HCT116 (cell line): ENCODE measurements at regions not wholly inside any gene's neighbourhood (a gene's known extent, or its start where the extent isn't known, plus 50 kb on each side); places are given as distances from the start of the nearest gene placed in this dataset.

Experiments used
- ATAC-seq: fragments of 200-7000 bp; cut with Tn5 transposase; 2 replicates; pipeline ENCODE4 v1.9.1; 2020; ENCODE audit warnings: mild to moderate bottlenecking, moderate library complexity
- BruUV-seq: library from RNA; stranded (reverse); fragments of 400-500 nt; replicated peaks from 2 replicates; lab custom pipeline; 2021; lab: Mats Ljungman, UMichigan
- CTCF ChIA-PET: fragments of 300-600 bp; sonication (Branson Sonifier 250); formaldehyde crosslinking; loops from one replicate; lab custom pipeline; 2021; ENCODE audit warnings: antibody characterized with exemption; lab: Charles Lee
- POLR2A ChIA-PET: fragments of 300-600, 350-600 bp; sonication (Branson Sonifier 250); formaldehyde crosslinking; loops from one replicate; lab custom pipeline; 2021; ENCODE audit warnings: antibody characterized with exemption; lab: Charles Lee
- RAD21 ChIA-PET, 2 experiments: fragments of 300-600 bp; sonication (Branson Sonifier 250); formaldehyde crosslinking; loops; one replicate each; lab custom pipeline; 2023; ENCODE audit warnings: low total read pairs in 2 of 2; ENCODE audit not compliant: uncharacterized antibody in 2 of 2, unreplicated experiment in 2 of 2, low non-redundant PET in 1 of 2; lab: Charles Lee
- DNase-seq: peaks from one replicate; pipeline ENCODE4 v3.0.0-alpha.2; 2010; ENCODE audit warnings: low read depth, low spot score
- H2AFZ ChIP-seq: fragments of 200-600 bp; shearing (Covaris generic), sonication (generic); 2 replicates; pipeline ENCODE4 v1.6.1; 2017; ENCODE audit warnings: low read depth, mixed run types, mixed read lengths, antibody characterized with exemption, low read length; ENCODE audit not compliant: poor library complexity, severe bottlenecking
- H3K27ac ChIP-seq: 2 replicates; pipeline ENCODE4 v1.5.1; 2012; ENCODE audit warnings: low read depth, low read length
- H3K27me3 ChIP-seq: fragments of 200-600 bp; sonication (generic); 2 replicates; pipeline ENCODE4 v1.6.1; 2016; ENCODE audit warnings: mixed run types, low read length, mixed read lengths; ENCODE audit not compliant: insufficient read depth
- H3K36me3 ChIP-seq, 2 experiments: fragments of 200-500 bp in 1 of 2; fragments of 200-600 bp in 1 of 2; sonication (Bioruptor generic) in 1 of 2; sonication (generic) in 1 of 2; 2 replicates each; pipeline versions ENCODE4 v1.5.1 to v1.6.1; 2014 to 2016; ENCODE audit warnings: low read length in 2 of 2, inconsistent platforms in 1 of 2, mixed read lengths in 1 of 2, mixed run types in 1 of 2; ENCODE audit not compliant: insufficient read depth in 2 of 2, control insufficient read depth in 1 of 2
- H3K4me1 ChIP-seq, 2 experiments: fragments of 200-600 bp in 1 of 2; sonication (generic) in 1 of 2; 2 replicates each; pipeline versions ENCODE4 v1.5.1 to v1.6.1; 2012 to 2017; ENCODE audit warnings: low read length in 2 of 2, inconsistent platforms in 1 of 2, mild to moderate bottlenecking in 1 of 2, mixed read lengths in 1 of 2, mixed run types in 1 of 2, moderate library complexity in 1 of 2; ENCODE audit not compliant: insufficient read depth in 2 of 2, control insufficient read depth in 1 of 2
- H3K4me2 ChIP-seq: fragments of 200-600 bp; sonication (generic); 2 replicates; pipeline ENCODE4 v1.6.1; 2017; ENCODE audit warnings: mixed run types, low read length, mixed read lengths
- H3K4me3 ChIP-seq, 2 experiments: fragments of 200-600 bp in 1 of 2; sonication (generic) in 1 of 2; replicated peaks in 1 of 2; 2 replicates each; pipeline ENCODE4 v1.5.1; 2011 to 2016; ENCODE audit warnings: low read length in 2 of 2, control low read depth in 1 of 2, low read depth in 1 of 2, mild to moderate bottlenecking in 1 of 2, mixed read lengths in 1 of 2, mixed run types in 1 of 2
- H3K79me2 ChIP-seq: fragments of 200-600 bp; sonication (generic); 2 replicates; pipeline ENCODE4 v1.6.1; 2017; ENCODE audit warnings: mild to moderate bottlenecking, mixed run types, low read length, moderate library complexity, mixed read lengths; ENCODE audit not compliant: insufficient read depth
- H3K9ac ChIP-seq: fragments of 200-600 bp; sonication (generic); 2 replicates; pipeline ENCODE4 v1.6.1; 2016; ENCODE audit warnings: low read length, mixed read lengths
- H3K9me2 ChIP-seq: fragments of 200-600 bp; sonication (generic), shearing (Covaris generic); 2 replicates; pipeline ENCODE4 v1.6.1; 2017; ENCODE audit warnings: mixed run types, mild to moderate bottlenecking, moderate library complexity; ENCODE audit not compliant: insufficient read depth
- H3K9me3 ChIP-seq, 2 experiments: fragments of 200-500 bp in 1 of 2; fragments of 200-600 bp in 1 of 2; sonication (Bioruptor generic) in 1 of 2; sonication (generic) in 1 of 2; 2 replicates each; pipeline ENCODE4 v1.6.1; 2014 to 2017; ENCODE audit warnings: low read length in 2 of 2, mixed read lengths in 2 of 2, inconsistent platforms in 1 of 2, low read depth in 1 of 2, mild to moderate bottlenecking in 1 of 2, mixed run types in 1 of 2, moderate library complexity in 1 of 2; ENCODE audit not compliant: control insufficient read depth in 1 of 2, insufficient read depth in 1 of 2
- H4K20me1 ChIP-seq: fragments of 200-600 bp; sonication (generic), shearing (Covaris generic); 2 replicates; pipeline ENCODE4 v1.6.1; 2017; ENCODE audit warnings: mixed run types, mild to moderate bottlenecking, moderate library complexity; ENCODE audit not compliant: insufficient read depth
- CEBPB ChIP-seq: IDR thresholded peaks from 2 replicates; pipeline ENCODE4 v1.6.1; 2012; ENCODE audit warnings: low read depth
- CTCF ChIP-seq, 3 experiments: fragments of 200-600 bp in 1 of 3; sonication (generic) in 1 of 3; IDR thresholded peaks in 2 of 3; conservative IDR thresholded peaks in 1 of 3; 2 replicates each; pipeline ENCODE4 v1.5.1; 2012 to 2017; ENCODE audit warnings: low read depth in 2 of 3, low read length in 2 of 3, antibody characterized with exemption in 1 of 3, borderline replicate concordance in 1 of 3, control low read depth in 1 of 3, mild to moderate bottlenecking in 1 of 3, mixed read lengths in 1 of 3, mixed run types in 1 of 3, moderate library complexity in 1 of 3; ENCODE audit not compliant: insufficient read depth in 1 of 3
- EZH2 ChIP-seq: fragments of 200-600 bp; sonication (generic); IDR thresholded peaks from 2 replicates; pipeline ENCODE4 v1.6.1; 2017; ENCODE audit warnings: antibody characterized with exemption, mixed run types
- EZH2phosphoT487 ChIP-seq: fragments of 200-600 bp; IDR thresholded peaks from 2 replicates; pipeline ENCODE4 v1.6.1; 2018; ENCODE audit warnings: antibody characterized with exemption, borderline replicate concordance
- FOSL1 ChIP-seq: IDR thresholded peaks from 2 replicates; pipeline ENCODE4 v1.6.1; 2012; ENCODE audit warnings: low read depth
- JUND ChIP-seq: IDR thresholded peaks from 2 replicates; pipeline ENCODE4 v1.6.1; 2012
- MAX ChIP-seq: IDR thresholded peaks from 2 replicates; pipeline ENCODE4 v1.6.1; 2012
- POLR2A ChIP-seq: IDR thresholded peaks from 2 replicates; pipeline ENCODE4 v1.7.0; 2011; ENCODE audit warnings: borderline replicate concordance; ENCODE audit not compliant: insufficient read depth, insufficient read length; ENCODE audit errors: extremely low read depth
- POLR2AphosphoS5 ChIP-seq: IDR thresholded peaks from 2 replicates; pipeline ENCODE4 v1.6.1; 2011; ENCODE audit warnings: mild to moderate bottlenecking, low read depth, low read length, moderate library complexity
- RAD21 ChIP-seq: IDR thresholded peaks from 2 replicates; pipeline ENCODE4 v1.6.1; 2012; ENCODE audit warnings: low read depth, mild to moderate bottlenecking
- SIN3A ChIP-seq: IDR thresholded peaks from 2 replicates; pipeline ENCODE4 v1.6.1; 2012; ENCODE audit warnings: low read depth
- SRF ChIP-seq: IDR thresholded peaks from 2 replicates; pipeline ENCODE4 v1.6.1; 2012; ENCODE audit warnings: low read depth
- YY1 ChIP-seq: IDR thresholded peaks from 2 replicates; pipeline ENCODE4 v1.6.1; 2011; ENCODE audit warnings: low read length, low read depth, moderate library complexity, mild to moderate bottlenecking; ENCODE audit not compliant: insufficient replicate concordance; ENCODE audit errors: extremely low read depth
- ZBTB33 ChIP-seq: IDR thresholded peaks from 2 replicates; pipeline ENCODE4 v1.6.1; 2011; ENCODE audit warnings: mild to moderate bottlenecking, low read length, moderate library complexity; ENCODE audit not compliant: insufficient replicate concordance; ENCODE audit errors: extremely low read depth
- ZFX ChIP-seq: fragments of 450-650 bp; IDR thresholded peaks from 2 replicates; pipeline ENCODE4 v1.6.1; 2017
- ZNF274 ChIP-seq: fragments of 200-500 bp; sonication (Bioruptor generic); IDR thresholded peaks from 2 replicates; pipeline ENCODE4 v1.6.1; 2014; ENCODE audit warnings: mild to moderate bottlenecking, low read depth, low read length, inconsistent platforms
- intact Hi-C: fragments of 100-400 bp; cut with micrococcal nuclease; formaldehyde crosslinking; loops from 2 replicates; pipeline ENCODE4 v1.10.0; 2022
- TF ChIP-seq, protein P1 (sequence below): IDR thresholded peaks from 2 replicates; pipeline ENCODE4 v1.6.1; 2012

DNA sequence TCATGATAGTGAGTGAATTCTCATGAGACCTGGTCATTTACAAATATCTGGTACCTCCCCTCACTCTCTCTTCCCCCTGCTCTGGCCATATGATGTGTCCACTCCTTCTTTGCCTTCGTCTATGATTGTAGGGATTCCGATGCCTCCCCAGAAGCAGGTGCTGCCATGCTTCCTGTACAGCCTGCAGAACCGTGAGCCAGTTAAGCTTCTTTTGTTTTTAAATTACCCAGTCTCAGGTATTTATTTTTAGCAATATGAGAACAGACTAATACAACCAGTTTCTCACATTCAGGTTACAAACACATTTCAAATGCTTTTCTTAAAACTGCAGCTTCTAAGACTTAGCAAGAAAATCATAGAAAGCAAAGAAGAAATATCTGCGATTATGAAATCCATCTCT is 321.2 kb upstream of the CDH7 start:
- intact Hi-C loops = no loop called here
- H3K9ac ChIP-seq = no peak overlapping the region
- BruUV-seq = no TSS peak
- no peaks in the 10 kb centered on the region for H3K9me2 ChIP-seq
- no peaks in the 10 kb centered on the region for H3K4me1 ChIP-seq
- peaks cover 0 to 15% of the 10 kb centered on the region in 2 experiments; a peak in 3 of 4 replicates for H3K9me3 ChIP-seq
- ChIA-PET RAD21 (no interaction called here), POLR2A (no interaction called here), CTCF (no interaction called here)
- no peak for TF ChIP-seq YY1
- no peak for TF ChIP-seq ZBTB33
- TF ChIP-seq MAX = no peak
- TF ChIP-seq SIN3A = no peak
- no peak for TF ChIP-seq FOSL1
- TF ChIP-seq RAD21 = no peak
- no peak for TF ChIP-seq POLR2AphosphoS5
- TF ChIP-seq JUND = no peak
- no peak for TF ChIP-seq ZNF274
- H3K27me3 ChIP-seq = no peaks in the 10 kb centered on the region
- H3K4me3 ChIP-seq = no peak overlapping the region
- no peaks in the 10 kb centered on the region for H3K79me2 ChIP-seq
- no peak overlapping the region for H3K27ac ChIP-seq
- ATAC-seq = no peak
- no peak overlapping the region for H2AFZ ChIP-seq
- no peaks in the 10 kb centered on the region for H3K36me3 ChIP-seq
- DNase-seq = no peak
- H4K20me1 ChIP-seq = no peaks in the 10 kb centered on the region
- no peak overlapping the region for H3K4me2 ChIP-seq

DNA sequence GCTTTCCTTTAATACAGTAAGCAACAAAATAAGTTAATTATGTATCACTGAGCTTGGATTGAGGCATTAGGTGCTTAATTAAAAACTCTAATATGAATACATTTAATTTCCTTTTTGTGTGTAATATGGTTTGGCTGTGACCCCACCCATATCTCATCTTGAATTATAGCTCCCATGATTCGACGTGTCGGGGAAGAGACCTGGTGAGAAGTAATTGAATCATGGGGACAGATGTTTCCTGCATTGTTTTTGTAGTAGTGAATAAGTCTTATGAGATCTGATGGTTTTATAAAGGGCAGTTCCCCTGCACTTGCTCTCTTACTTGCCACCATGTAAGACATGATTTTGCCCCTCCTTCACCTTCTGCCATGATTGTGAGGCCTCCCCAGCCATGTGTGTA is 325.4 kb upstream of the CDH7 start:
- Histone ChIP-seq H3K36me3 (no peaks in the 10 kb centered on the region), H3K4me1 (no peaks in the 10 kb centered on the region), H2AFZ (no peak overlapping the region), H3K9me2 (no peaks in the 10 kb centered on the region), H3K9me3 (peaks cover 0 to 7% of the 10 kb centered on the region in 2 experiments; a peak in 2 of 4 replicates), H3K4me2 (no peak overlapping the region), H3K9ac (no peak overlapping the region), H3K4me3 (no peak overlapping the region), H3K79me2 (no peaks in the 10 kb centered on the region), H3K27me3 (no peaks in the 10 kb centered on the region), H4K20me1 (no peaks in the 10 kb centered on the region), H3K27ac (no peak overlapping the region)
- no TSS peak for BruUV-seq
- intact Hi-C loops = no loop called here
- RAD21 ChIA-PET = no interaction called here
- POLR2A ChIA-PET = no interaction called here
- CTCF ChIA-PET = no interaction called here
- DNase-seq (no peak), ATAC-seq (no peak)
- no peak for TF ChIP-seq CEBPB
- TF ChIP-seq RAD21 = no peak
- no peak for TF ChIP-seq SRF
- TF ChIP-seq ZNF274 = no peak
- TF ChIP-seq, protein P1, sequence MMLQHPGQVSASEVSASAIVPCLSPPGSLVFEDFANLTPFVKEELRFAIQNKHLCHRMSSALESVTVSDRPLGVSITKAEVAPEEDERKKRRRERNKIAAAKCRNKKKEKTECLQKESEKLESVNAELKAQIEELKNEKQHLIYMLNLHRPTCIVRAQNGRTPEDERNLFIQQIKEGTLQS = no peak
- TF ChIP-seq POLR2A = no peak
- TF ChIP-seq FOSL1 = no peak
- TF ChIP-seq EZH2phosphoT487 = no peak
- TF ChIP-seq CTCF (IDR thresholded peaks at IDR 0.05 in 2 of 3, conservative IDR thresholded peaks at IDR 0.05 in 1 of 3; ENCODE audit: borderline replicate concordance in 1 of 3, insufficient read depth in 1 of 3, low read depth in 2 of 3, low read length in 2 of 3) = no peak
- no peak for TF ChIP-seq EZH2
- no peak for TF ChIP-seq SIN3A
- TF ChIP-seq ZFX = no peak
- no peak for TF ChIP-seq MAX
